Activated CD4-positive, alpha-beta T cell treated with anti-CD3 and anti-CD28 coated beads, Interleukin-2, amount 50 U/mL, for 4 hours (primary cell): ENCODE measurements at regions not wholly inside any gene's neighbourhood (a gene's known extent, or its start where the extent isn't known, plus 50 kb on each side); places are given as distances from the start of the nearest gene placed in this dataset.

Experiments
- DNase-seq, 2 experiments: peaks; one replicate each; pipeline ENCODE4 v3.0.0-alpha.2; 2020

DNA sequence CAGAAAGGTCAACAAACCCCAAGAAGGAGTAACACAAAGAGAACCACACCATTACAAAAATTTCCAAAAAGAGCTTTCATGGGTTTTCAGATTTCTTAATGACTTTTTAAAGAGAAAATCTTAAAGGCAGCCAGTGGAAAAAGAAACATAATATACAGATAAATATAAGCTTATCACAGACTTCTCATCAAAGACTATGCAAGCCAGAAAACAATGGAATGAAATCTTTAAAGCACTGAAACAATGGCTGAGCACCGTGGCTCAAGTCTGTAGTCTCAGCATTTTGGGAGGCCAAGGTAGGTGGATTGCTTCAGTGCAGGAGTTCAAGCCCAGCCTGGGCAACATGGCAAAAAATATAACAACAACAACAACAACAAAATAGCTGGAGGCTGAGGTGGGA lies 237.4 kb downstream of the CYP26B1 start:
- DNase-seq, result no peak

DNA sequence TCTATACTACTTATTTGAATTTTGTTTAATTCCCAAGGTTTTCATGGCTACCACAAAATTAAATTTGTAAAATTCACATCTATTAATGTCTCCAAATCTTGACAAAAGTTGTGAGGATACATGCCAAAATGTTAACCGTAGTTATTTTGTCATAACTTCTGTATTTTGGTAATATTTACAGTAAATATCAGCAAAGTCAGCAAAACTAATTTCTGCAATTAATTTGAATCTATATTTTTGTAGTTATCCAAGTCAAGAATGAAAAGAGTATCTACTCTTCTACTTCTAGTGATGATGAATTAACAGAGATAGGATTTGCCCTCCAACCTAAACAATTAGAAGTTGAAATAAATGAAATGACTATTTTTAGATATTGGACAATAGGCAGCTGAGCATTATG lies 238.9 kb downstream of the CYP26B1 start:
- no peak for DNase-seq

DNA sequence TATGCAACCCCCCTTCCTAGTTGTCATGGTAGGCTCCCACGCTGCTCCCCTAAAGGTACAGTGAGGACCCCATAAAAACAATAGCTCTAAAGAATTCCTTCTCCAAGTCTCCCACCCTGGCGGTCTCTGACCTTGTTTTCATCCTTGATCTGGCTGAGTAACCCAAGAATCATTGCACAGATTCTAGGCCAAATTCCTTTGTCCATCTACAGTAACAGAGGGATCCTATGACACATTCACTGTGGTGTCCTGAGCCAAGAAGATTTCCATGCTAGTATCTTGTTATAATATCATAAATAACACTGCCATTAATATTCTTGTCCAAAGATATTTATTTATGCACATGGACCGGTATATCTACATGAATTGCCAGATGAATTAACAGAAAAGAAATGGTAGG lies 240.2 kb downstream of the CYP26B1 start:
- no peak for DNase-seq

DNA sequence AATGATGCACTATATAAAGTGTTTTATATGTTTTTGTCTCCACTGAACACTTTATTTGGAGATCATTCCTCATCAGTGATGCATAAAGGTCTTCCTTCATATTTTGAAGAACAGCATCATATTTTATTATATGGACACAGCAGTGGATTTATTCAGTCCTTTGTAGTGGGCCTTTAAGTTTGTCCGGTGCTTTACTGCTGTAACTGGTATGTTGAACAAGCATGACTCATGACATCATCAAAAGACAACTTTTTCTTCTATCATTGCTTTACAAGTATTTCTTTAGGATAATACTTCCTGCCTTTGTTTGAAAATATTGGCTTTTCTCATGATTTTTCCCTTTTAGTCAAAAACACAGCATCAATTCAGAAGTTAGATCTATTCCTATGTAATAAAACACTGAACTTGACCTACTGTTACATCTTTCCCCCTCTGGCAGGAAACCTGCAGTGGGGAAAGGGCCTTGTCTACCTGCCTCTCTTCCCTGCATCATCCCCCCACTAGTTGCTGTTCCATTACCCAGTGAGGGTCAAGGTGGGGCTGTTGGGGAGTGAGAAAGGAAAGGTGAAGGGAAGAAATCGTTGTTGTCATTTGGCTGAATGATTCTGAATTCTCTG lies 241.2 kb downstream of the CYP26B1 start:
- DNase-seq, result no peak

DNA sequence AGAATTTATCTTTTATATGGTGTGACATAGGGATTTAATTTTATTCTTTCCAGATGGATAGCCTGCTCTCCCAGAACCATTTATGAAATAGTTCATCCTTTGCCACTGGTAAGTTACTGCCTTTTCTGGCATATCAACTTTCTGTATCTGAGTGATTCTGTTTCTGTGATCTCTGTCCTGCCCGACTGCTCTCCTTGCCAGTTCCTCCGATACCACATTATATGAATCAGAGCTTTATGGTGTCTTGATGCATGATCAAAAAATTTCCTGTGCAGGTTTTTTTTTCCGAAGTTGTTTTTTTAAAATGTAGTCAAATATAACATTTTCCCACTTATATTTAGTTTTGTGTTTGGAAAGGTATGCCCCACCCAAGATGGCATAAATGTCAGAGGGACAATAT lies 242.5 kb downstream of the CYP26B1 start:
- no peak for DNase-seq

- no peak for DNase-seq
Observed at GRCh38 chr2:71903841-71904240, 243.8 kb downstream of the CYP26B1 start.

DNA sequence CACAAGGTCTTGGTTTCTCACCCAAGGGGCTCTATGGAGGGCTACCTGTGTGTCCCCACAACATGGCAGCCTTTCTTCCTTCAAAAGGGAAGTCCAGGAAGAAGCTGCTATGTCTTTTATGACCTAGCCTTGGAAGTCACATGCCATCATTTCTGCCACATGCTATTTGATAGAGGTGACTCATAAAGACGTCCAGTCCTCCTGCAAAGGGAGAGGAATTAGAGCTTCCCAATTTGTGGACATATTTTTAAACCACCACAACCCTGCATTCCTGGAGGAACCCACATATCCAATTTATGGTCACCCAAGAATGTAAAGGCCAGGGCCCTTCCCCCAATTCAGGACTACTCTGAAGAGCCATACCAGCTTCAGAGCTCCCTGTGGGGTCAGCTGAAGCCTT lies 246.2 kb downstream of the CYP26B1 start:
- no peak for DNase-seq

GRCh38 chr2:71898851-71899681 lies 248.6 kb downstream of the CYP26B1 start:
- no peak for DNase-seq

DNA sequence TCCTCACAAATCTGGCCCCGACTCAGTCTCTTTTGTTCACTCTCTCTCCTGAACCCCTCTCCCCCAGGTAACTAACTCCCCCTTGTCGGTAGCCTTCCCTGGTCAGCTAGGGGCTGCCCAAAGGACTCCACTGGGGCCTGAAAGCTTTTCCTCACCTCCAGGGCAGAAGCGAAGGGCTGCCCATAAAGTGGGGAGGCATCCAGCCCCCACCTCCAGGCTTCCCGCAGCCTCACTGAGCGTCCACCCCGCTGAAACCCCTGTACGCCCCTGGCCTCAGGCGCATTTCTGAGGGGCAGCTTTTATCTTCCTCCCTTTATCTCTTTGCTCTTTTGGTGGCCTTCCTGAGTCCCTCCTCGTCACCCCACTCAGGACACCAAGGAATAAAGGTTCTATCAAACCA lies 249.3 kb downstream of the CYP26B1 start:
- no peak for DNase-seq

DNA sequence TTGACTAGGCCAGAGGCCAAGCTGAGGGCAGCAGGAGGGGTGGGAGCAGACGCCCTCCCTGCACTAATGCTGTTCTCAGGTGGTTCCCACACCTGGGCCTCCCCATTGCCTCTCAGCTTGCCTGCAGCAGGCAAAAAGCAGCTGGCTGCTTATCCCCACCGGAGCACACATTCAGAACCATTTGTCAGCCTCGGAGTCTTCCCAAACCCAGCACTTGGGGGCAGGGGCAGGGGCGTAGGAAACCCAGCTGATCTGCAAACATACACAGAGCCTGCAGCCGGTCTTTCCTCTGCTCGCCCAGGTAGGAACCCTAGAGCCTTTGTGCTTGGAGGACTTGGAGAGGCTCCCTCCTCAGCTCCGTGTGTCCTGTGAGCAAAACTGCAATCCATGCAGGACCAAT lies 249.8 kb downstream of the CYP26B1 start:
- DNase-seq, result no peak

DNA sequence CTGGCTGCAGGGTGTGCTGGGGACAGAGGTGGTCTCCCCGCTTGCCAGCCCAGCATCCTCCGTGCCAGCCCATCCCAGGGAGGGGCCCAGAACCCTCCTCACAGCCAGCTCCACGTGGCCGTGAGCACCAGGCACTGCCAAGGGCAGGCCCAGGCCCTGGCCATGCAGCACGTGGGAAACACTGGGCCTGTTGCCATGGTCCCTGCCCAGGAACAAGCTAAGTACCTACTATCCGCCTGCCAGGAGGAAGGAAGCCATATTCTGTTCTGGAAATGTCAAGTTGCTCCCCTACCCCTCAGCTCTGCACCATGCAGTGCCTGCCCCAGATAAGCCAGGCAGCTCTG lies 250.6 kb downstream of the CYP26B1 start:
- DNase-seq, result no peak

GRCh38 chr2:71896385-71897136 lies 251.1 kb downstream of the CYP26B1 start:
- no peak for DNase-seq

- no peak for DNase-seq
Observed at GRCh38 chr2:71895320-71896161, 252.1 kb downstream of the CYP26B1 start.

GRCh38 chr2:71894261-71894660 lies 253.4 kb downstream of the CYP26B1 start:
- DNase-seq, result no peak

- DNase-seq, result no peak
Observed at GRCh38 chr2:71893646-71894045, 254.0 kb downstream of the CYP26B1 start.

- DNase-seq, result no peak
Observed at GRCh38 chr2:71892896-71893295, 254.8 kb downstream of the CYP26B1 start.

GRCh38 chr2:71892423-71892730 lies 255.3 kb downstream of the CYP26B1 start:
- no peak for DNase-seq

- no peak for DNase-seq
Observed at GRCh38 chr2:71891719-71892422, 255.8 kb downstream of the CYP26B1 start.

DNA sequence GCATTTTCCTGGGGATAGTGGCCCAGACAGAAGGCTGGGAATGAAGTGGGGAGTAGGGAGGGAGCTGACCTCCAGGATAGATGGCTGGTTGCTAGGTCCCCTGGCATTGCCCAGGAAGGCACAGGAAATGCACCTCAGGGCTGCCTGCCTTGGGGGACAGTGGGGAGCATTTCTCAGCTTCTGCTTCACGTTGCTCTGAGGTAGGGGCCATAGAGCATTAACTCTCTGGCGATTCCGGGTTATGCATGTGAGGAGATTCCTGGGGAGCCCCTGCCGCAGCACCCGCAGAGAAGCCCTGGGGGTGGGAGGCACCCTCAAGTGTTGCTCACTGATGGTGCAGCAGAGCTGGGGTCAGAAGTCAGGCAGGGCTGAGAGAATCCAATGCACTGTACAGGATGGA lies 256.5 kb downstream of the CYP26B1 start:
- no peak for DNase-seq

- no peak for DNase-seq
Observed at GRCh38 chr2:71889759-71890684, 257.6 kb downstream of the CYP26B1 start.

DNA sequence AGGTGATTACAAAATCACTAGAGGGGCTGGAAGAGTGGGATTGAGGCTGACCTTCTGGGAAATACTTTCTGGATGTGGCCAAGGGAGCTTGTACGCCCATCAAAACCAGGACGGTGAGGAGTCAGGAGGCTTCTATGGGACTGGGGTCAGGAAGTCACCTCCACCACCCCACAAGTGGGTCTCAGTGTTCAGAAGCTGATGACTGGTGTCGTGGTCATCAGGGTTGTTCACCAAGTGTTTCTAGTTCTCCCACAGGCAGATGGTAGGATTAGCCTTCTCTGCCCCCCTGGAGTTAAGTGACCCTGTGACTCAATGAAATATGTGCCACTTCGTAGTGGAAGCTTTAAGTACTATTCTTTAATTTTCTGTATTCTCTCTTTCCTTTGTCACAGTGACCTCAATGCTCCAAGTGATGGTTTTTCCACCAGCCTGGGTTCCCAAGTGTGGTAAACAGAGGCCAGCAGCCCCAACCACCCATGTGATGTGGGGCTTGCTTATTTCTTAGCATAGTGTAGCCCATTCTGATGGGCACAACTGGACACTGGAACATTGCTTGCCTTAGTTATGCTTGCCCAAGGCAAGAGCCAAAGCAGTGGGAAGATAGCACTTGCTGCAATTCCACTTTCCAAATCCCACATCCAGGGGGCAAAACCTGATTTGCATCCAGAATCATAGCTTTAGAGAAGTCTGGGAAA lies 258.8 kb downstream of the CYP26B1 start:
- no peak for DNase-seq
